BJ (cell line): ENCODE measurements at regions not wholly inside any gene's neighbourhood (a gene's known extent, or its start where the extent isn't known, plus 50 kb on each side); places are given as distances from the start of the nearest gene placed in this dataset.

Experiments used
- CTCF ChIA-PET: fragments of 350-600 bp; formaldehyde crosslinking; extraction: SDS; loops from one replicate; lab custom pipeline; 2021; ENCODE audit warnings: antibody characterized with exemption, inconsistent platforms; lab: Yijun Ruan, JAX
- POLR2A ChIA-PET: fragments of 300-600 bp; sonication (Branson Sonifier 250); formaldehyde crosslinking; extraction: SDS; loops from one replicate; lab custom pipeline; 2021; ENCODE audit warnings: antibody characterized with exemption; lab: Charles Lee
- DNase-seq: peaks from one replicate; pipeline ENCODE4 v3.0.0-alpha.2; 2011; ENCODE audit warnings: low read depth
- H3K27me3 ChIP-seq: 2 replicates; pipeline ENCODE4 v1.6.0; 2011; ENCODE audit warnings: low read length; ENCODE audit not compliant: control insufficient read depth, insufficient read depth
- H3K36me3 ChIP-seq: 2 replicates; pipeline ENCODE4 v1.5.1; 2011; ENCODE audit warnings: low read length; ENCODE audit not compliant: control insufficient read depth, insufficient read depth
- H3K4me3 ChIP-seq: 2 replicates; pipeline ENCODE4 v1.5.1; 2011; ENCODE audit warnings: low read depth, mild to moderate bottlenecking, control low read depth, low read length
- CTCF ChIP-seq: IDR thresholded peaks from 2 replicates; pipeline ENCODE4 v1.5.1; 2011; ENCODE audit warnings: low read depth, mild to moderate bottlenecking, control low read depth, inconsistent platforms, low read length, moderate library complexity; ENCODE audit not compliant: insufficient read depth

- TF ChIP-seq CTCF, result no peak
- CTCF ChIA-PET, result no interaction called here
- no peaks in the 10 kb centered on the region for H3K36me3 ChIP-seq
- H3K4me3 ChIP-seq, result no peak overlapping the region
- POLR2A ChIA-PET, result no interaction called here
- H3K27me3 ChIP-seq, result no peaks in the 10 kb centered on the region
- no peak for DNase-seq
Observed at GRCh38 chr6:14972379-14973067, 273.3 kb upstream of the JARID2 start.

GRCh38 chr6:14974372-14974771, 271.5 kb upstream of the JARID2 start:
- H3K27me3 ChIP-seq, result no peaks in the 10 kb centered on the region
- no peak for DNase-seq
- ChIA-PET POLR2A (no interaction called here), CTCF (no interaction called here)
- no peaks in the 10 kb centered on the region for H3K36me3 ChIP-seq
- no peak for TF ChIP-seq CTCF
- no peak overlapping the region for H3K4me3 ChIP-seq

- DNase-seq, result no peak
- no peak for TF ChIP-seq CTCF
- CTCF ChIA-PET, result no interaction called here
- POLR2A ChIA-PET, result interaction anchor here (0.7 kb wide), 1 partner anchor 605 kb away, joined by 3 read pairs; no protein-coding TSS in a partner anchor
- Histone ChIP-seq H3K4me3 (no peak overlapping the region), H3K36me3 (no peaks in the 10 kb centered on the region), H3K27me3 (no peaks in the 10 kb centered on the region)
Observed at GRCh38 chr6:14974792-14975470, 270.9 kb upstream of the JARID2 start.

- no peak for TF ChIP-seq CTCF
- Histone ChIP-seq H3K4me3 (no peak overlapping the region), H3K27me3 (no peaks in the 10 kb centered on the region), H3K36me3 (no peaks in the 10 kb centered on the region)
- DNase-seq, result no peak
- POLR2A ChIA-PET, result interaction anchor here (0.7 kb wide), 1 partner anchor 605 kb away, joined by 3 read pairs; no protein-coding TSS in a partner anchor
- CTCF ChIA-PET, result no interaction called here
Observed at GRCh38 chr6:14975471-14975817, 270.4 kb upstream of the JARID2 start.

GRCh38 chr6:14977747-14978382, 268.0 kb upstream of the JARID2 start:
- DNase-seq, result no peak
- no peak for TF ChIP-seq CTCF
- H3K36me3 ChIP-seq, result no peaks in the 10 kb centered on the region
- ChIA-PET CTCF (interaction anchor here (0.7 kb wide), 1 partner anchor 252 kb away, joined by 3 read pairs; no protein-coding TSS in a partner anchor), POLR2A (interaction anchor here (0.6 kb wide), 1 partner anchor 20 kb away, joined by 5 read pairs; no protein-coding TSS in a partner anchor)
- H3K4me3 ChIP-seq, result no peak overlapping the region
- no peaks in the 10 kb centered on the region for H3K27me3 ChIP-seq
